Neural progenitor cell (in vitro differentiated cells): ENCODE measurements at regions not wholly inside any gene's neighbourhood (a gene's known extent, or its start where the extent isn't known, plus 50 kb on each side); places are given as distances from the start of the nearest gene placed in this dataset.

Experiments
- DNase-seq: peaks from one replicate; pipeline ENCODE4 v3.0.0-alpha.2; 2016; ENCODE audit warnings: low spot score
- H2AFZ ChIP-seq: fragments of 200-600 bp; sonication (generic); replicated peaks from 2 replicates; pipeline ENCODE4 v1.6.1; 2016; ENCODE audit warnings: antibody characterized with exemption
- H3F3A ChIP-seq: fragments of 200-600 bp; sonication (generic); 2 replicates; pipeline ENCODE4 v1.6.1; 2016; ENCODE audit warnings: antibody characterized with exemption, low read depth
- H3K27ac ChIP-seq: fragments of 200-600 bp; sonication (generic); 2 replicates; pipeline ENCODE4 v1.5.1; 2016; ENCODE audit warnings: mild to moderate bottlenecking
- H3K27me3 ChIP-seq: fragments of 200-600 bp; sonication (generic); 2 replicates; pipeline ENCODE4 v1.6.1; 2016; ENCODE audit warnings: mild to moderate bottlenecking, moderate library complexity
- H3K36me3 ChIP-seq: fragments of 200-600 bp; sonication (generic); 2 replicates; pipeline ENCODE4 v1.5.1; 2016
- H3K4me1 ChIP-seq: fragments of 200-600 bp; sonication (generic); 2 replicates; pipeline ENCODE4 v1.6.1; 2016; ENCODE audit warnings: mixed run types
- H3K4me2 ChIP-seq: fragments of 200-600 bp; sonication (generic); 2 replicates; pipeline ENCODE4 v1.6.1; 2016
- H3K4me3 ChIP-seq: fragments of 200-600 bp; sonication (generic); 2 replicates; pipeline ENCODE4 v1.5.1; 2016
- H3K79me2 ChIP-seq: fragments of 200-600 bp; sonication (generic); 2 replicates; pipeline ENCODE4 v1.6.1; 2016; ENCODE audit warnings: low read depth
- H3K9ac ChIP-seq: fragments of 200-600 bp; sonication (generic); 2 replicates; pipeline ENCODE4 v1.6.1; 2016
- H3K9me3 ChIP-seq: fragments of 200-600 bp; sonication (generic); 2 replicates; pipeline ENCODE4 v1.5.1; 2016; ENCODE audit warnings: low read depth
- H4K20me1 ChIP-seq: fragments of 200-600 bp; sonication (generic); 2 replicates; pipeline ENCODE4 v1.6.1; 2016; ENCODE audit warnings: low read depth
- H3K27ac Mint-ChIP-seq: 3 replicates; pipeline ENCODE4 v1.8.0; 2021; ENCODE audit warnings: mixed read lengths
- H3K27me3 Mint-ChIP-seq: 2 replicates; pipeline ENCODE4 v1.8.0; 2022; ENCODE audit warnings: low read depth, mild to moderate bottlenecking, inconsistent platforms, moderate library complexity, mixed read lengths; ENCODE audit not compliant: insufficient read depth
- H3K36me3 Mint-ChIP-seq: 3 replicates; pipeline ENCODE4 v1.8.0; 2021; ENCODE audit warnings: mixed read lengths
- H3K4me1 Mint-ChIP-seq: 3 replicates; pipeline ENCODE4 v1.8.0; 2021; ENCODE audit warnings: mixed read lengths
- H3K4me3 Mint-ChIP-seq: 3 replicates; pipeline ENCODE4 v1.8.0; 2021; ENCODE audit warnings: mild to moderate bottlenecking, moderate library complexity, mixed read lengths
- H3K9me3 Mint-ChIP-seq: 3 replicates; pipeline ENCODE4 v1.8.0; 2020; ENCODE audit warnings: mixed read lengths
- EZH2 ChIP-seq: fragments of 200-600 bp; sonication (generic); IDR thresholded peaks from 2 replicates; pipeline ENCODE4 v1.6.1; 2017; ENCODE audit warnings: antibody characterized with exemption, mild to moderate bottlenecking, moderate library complexity
- EZH2phosphoT487 ChIP-seq: fragments of 200-600 bp; sonication (generic); IDR thresholded peaks from 2 replicates; pipeline ENCODE4 v1.6.1; 2017; ENCODE audit warnings: antibody characterized with exemption
- TF ChIP-seq, protein P1 (sequence below): fragments of 200-600 bp; sonication (generic); IDR thresholded peaks from 2 replicates; pipeline ENCODE4 v1.5.1; 2017; ENCODE audit warnings: antibody characterized with exemption, mild to moderate bottlenecking

DNA sequence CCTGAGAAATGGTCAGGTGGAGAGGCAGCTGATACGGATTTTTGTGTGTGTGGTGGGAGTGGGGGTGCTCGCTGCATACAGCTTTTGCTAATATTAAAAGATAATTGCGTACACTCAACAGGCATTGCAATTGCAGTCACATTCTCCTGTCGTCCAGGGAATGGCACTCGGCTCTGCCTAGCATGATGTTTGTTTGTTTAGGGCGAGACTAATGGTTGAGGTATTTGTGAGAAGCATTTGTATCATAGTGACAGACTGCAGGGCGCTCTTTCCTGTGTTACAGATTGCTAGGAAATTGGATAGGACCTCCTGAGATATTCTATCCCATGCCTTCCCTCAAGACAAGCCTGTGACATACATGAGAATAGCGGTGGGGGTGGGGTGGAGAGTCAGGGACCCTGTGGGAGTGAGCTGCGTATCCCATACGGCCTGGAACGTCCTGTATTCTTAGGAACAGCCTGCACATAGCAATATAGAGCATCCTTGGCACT, 207.4 kb downstream of the SOX4 start:
- H3K36me3 ChIP-seq, result no peaks in the 10 kb centered on the region
- no peak overlapping the region for H2AFZ ChIP-seq
- H3K4me1 ChIP-seq, result peaks cover 9% of the 10 kb centered on the region
- H3K4me2 ChIP-seq, result no peak overlapping the region
- no peak overlapping the region for H3K4me3 Mint-ChIP-seq
- H3K27me3 ChIP-seq, result no peaks in the 10 kb centered on the region
- peak overlapping the region; percentile 60 for H3K27ac Mint-ChIP-seq
- DNase-seq, result no peak
- no peak overlapping the region for H3K4me3 ChIP-seq
- peaks cover 28% of the 10 kb centered on the region for H3K36me3 Mint-ChIP-seq
- H3K79me2 ChIP-seq, result peaks cover 40% of the 10 kb centered on the region
- H3K27ac ChIP-seq, result no peak overlapping the region
- H3K27me3 Mint-ChIP-seq, result peaks cover 8% of the 10 kb centered on the region
- no peaks in the 10 kb centered on the region for H3F3A ChIP-seq
- TF ChIP-seq EZH2, result no peak
- TF ChIP-seq, protein P1, sequence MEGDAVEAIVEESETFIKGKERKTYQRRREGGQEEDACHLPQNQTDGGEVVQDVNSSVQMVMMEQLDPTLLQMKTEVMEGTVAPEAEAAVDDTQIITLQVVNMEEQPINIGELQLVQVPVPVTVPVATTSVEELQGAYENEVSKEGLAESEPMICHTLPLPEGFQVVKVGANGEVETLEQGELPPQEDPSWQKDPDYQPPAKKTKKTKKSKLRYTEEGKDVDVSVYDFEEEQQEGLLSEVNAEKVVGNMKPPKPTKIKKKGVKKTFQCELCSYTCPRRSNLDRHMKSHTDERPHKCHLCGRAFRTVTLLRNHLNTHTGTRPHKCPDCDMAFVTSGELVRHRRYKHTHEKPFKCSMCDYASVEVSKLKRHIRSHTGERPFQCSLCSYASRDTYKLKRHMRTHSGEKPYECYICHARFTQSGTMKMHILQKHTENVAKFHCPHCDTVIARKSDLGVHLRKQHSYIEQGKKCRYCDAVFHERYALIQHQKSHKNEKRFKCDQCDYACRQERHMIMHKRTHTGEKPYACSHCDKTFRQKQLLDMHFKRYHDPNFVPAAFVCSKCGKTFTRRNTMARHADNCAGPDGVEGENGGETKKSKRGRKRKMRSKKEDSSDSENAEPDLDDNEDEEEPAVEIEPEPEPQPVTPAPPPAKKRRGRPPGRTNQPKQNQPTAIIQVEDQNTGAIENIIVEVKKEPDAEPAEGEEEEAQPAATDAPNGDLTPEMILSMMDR, result no peak
- TF ChIP-seq EZH2phosphoT487, result no peak
- H4K20me1 ChIP-seq, result no peaks in the 10 kb centered on the region
- no peak overlapping the region for H3K9ac ChIP-seq
- H3K4me1 Mint-ChIP-seq, result peaks cover 22% of the 10 kb centered on the region
- H3K9me3 Mint-ChIP-seq, result peaks cover 13% of the 10 kb centered on the region
- no peaks in the 10 kb centered on the region for H3K9me3 ChIP-seq

- Histone ChIP-seq H3K36me3 (no peaks in the 10 kb centered on the region), H3K4me1 (peaks cover 9% of the 10 kb centered on the region), H3F3A (no peaks in the 10 kb centered on the region), H3K9me3 (no peaks in the 10 kb centered on the region), H3K27me3 (no peaks in the 10 kb centered on the region), H3K27ac (no peak overlapping the region), H2AFZ (no peak overlapping the region), H3K4me3 (no peak overlapping the region), H3K79me2 (peaks cover 46% of the 10 kb centered on the region), H3K4me2 (no peak overlapping the region), H3K9ac (no peak overlapping the region), H4K20me1 (no peaks in the 10 kb centered on the region)
- Mint-ChIP-seq H3K4me1 (peaks cover 22% of the 10 kb centered on the region), H3K4me3 (no peak overlapping the region), H3K27me3 (peaks cover 8% of the 10 kb centered on the region), H3K27ac (peak overlapping the region; percentile 60), H3K36me3 (peaks cover 25% of the 10 kb centered on the region), H3K9me3 (peaks cover 10% of the 10 kb centered on the region)
- no peak for TF ChIP-seq EZH2
- TF ChIP-seq, protein P1, result no peak
- TF ChIP-seq EZH2phosphoT487, result no peak
- no peak for DNase-seq
Observed at GRCh38 chr6:21801446-21802174, 208.1 kb downstream of the SOX4 start.

GRCh38 chr6:21802175-21802822, 208.7 kb downstream of the SOX4 start:
- DNase-seq, result no peak
- peaks cover 10% of the 10 kb centered on the region for H3K9me3 Mint-ChIP-seq
- Histone ChIP-seq H3K9ac (no peak overlapping the region), H3K4me3 (no peak overlapping the region), H3K4me2 (no peak overlapping the region), H2AFZ (no peak overlapping the region), H3K4me1 (peaks cover 9% of the 10 kb centered on the region), H3K27ac (no peak overlapping the region), H3K79me2 (peaks cover 47% of the 10 kb centered on the region), H4K20me1 (no peaks in the 10 kb centered on the region), H3K27me3 (no peaks in the 10 kb centered on the region), H3K9me3 (no peaks in the 10 kb centered on the region), H3K36me3 (no peaks in the 10 kb centered on the region), H3F3A (no peaks in the 10 kb centered on the region)
- peaks cover 28% of the 10 kb centered on the region for H3K36me3 Mint-ChIP-seq
- no peak overlapping the region for H3K4me3 Mint-ChIP-seq
- no peak for TF ChIP-seq EZH2
- no peak for TF ChIP-seq EZH2phosphoT487
- TF ChIP-seq, protein P1, result no peak
- peaks cover 8% of the 10 kb centered on the region for H3K27me3 Mint-ChIP-seq
- H3K27ac Mint-ChIP-seq, result no peak overlapping the region
- H3K4me1 Mint-ChIP-seq, result peaks cover 22% of the 10 kb centered on the region
